Adrenal gland (tissue), 5 donors: ENCODE measurements at regions not wholly inside any gene's neighbourhood (a gene's known extent, or its start where the extent isn't known, plus 50 kb on each side); places are given as distances from the start of the nearest gene placed in this dataset.

Experiments used
- POLR2A ChIP-seq, 2 donors: fragments of 450-650 bp; IDR thresholded peaks; one replicate each; pipeline ENCODE4 v1.6.1; 2017; ENCODE audit warnings: antibody characterized with exemption in 2 of 2, mild to moderate bottlenecking in 2 of 2, moderate library complexity in 1 of 2
- TF ChIP-seq, protein P1 (sequence below), 6 experiments: fragments of 450-650 bp in 4 of 6; fragments of 200-600 bp in 2 of 6; sonication (generic) in 1 of 6; IDR thresholded peaks; 1 replicate in 5 of 6; 2 replicates in 1 of 6; pipeline versions ENCODE4 v1.5.1 to v1.8.0; 2016 to 2021; ENCODE audit warnings: antibody characterized with exemption in 6 of 6, mild to moderate bottlenecking in 2 of 6, moderate library complexity in 1 of 6
- donor health status: DM: no; HTN: no; CAD: no.

DNA sequence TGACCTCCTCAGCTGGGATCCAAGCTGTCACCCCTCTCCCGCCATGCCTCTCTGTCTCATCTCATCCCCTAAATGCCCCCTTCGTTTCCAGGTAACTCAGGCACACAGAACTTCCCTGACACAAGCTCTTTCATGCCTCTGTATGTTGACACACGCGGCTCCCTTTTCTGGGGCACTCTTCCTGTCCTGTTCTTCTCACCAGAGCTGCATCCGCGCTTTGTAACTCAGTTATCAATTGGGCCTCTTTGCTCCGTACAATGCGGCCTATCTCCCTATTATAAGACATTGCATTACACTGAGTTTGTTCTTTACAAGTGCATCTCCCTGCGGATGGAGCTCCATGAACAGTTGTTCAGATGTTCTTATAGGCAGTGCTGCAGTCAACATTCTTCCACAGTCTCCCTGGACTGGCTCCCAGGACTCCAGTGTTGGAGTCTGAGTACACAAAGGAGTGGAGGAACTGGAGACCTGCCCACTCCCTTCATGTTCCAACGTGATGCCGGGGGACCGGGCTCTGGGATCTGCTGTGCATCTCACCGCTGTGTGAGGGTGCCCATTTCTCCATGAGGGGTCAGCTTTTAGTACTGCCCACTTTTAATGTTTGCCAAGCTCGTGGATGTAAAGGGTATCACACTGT, 56.9 kb upstream of the TNS3 start:
- TF ChIP-seq, protein P1, sequence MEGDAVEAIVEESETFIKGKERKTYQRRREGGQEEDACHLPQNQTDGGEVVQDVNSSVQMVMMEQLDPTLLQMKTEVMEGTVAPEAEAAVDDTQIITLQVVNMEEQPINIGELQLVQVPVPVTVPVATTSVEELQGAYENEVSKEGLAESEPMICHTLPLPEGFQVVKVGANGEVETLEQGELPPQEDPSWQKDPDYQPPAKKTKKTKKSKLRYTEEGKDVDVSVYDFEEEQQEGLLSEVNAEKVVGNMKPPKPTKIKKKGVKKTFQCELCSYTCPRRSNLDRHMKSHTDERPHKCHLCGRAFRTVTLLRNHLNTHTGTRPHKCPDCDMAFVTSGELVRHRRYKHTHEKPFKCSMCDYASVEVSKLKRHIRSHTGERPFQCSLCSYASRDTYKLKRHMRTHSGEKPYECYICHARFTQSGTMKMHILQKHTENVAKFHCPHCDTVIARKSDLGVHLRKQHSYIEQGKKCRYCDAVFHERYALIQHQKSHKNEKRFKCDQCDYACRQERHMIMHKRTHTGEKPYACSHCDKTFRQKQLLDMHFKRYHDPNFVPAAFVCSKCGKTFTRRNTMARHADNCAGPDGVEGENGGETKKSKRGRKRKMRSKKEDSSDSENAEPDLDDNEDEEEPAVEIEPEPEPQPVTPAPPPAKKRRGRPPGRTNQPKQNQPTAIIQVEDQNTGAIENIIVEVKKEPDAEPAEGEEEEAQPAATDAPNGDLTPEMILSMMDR (IDR thresholded peaks at IDR 0.05), result no peak
- no peak for TF ChIP-seq POLR2A (IDR thresholded peaks at IDR 0.05)
